Adrenal gland (tissue), 9 donors: ENCODE measurements at regions not wholly inside any gene's neighbourhood (a gene's known extent, or its start where the extent isn't known, plus 50 kb on each side); places are given as distances from the start of the nearest gene placed in this dataset.
"Not testable (repeated sequence)": the region's sequence is repeated elsewhere in the genome, so short reads cannot be mapped to it uniquely, and the experiment has no call there.

Experiments
- DNase-seq, 7 donors: peaks; one replicate each; pipeline ENCODE4 v3.0.0-alpha.2; 2019 to 2020
- H3K27ac ChIP-seq, 5 donors: fragments of 200-600 bp; sonication (generic) in 4 of 5; 1 replicate in 3 of 5; 2 replicates in 2 of 5; pipeline versions ENCODE4 v1.5.1 to v1.8.0; 2016 to 2020; ENCODE audit warnings: mild to moderate bottlenecking in 1 of 5
- H3K27me3 ChIP-seq: fragments of 200-600 bp; 2 replicates; pipeline ENCODE4 v1.8.0; 2021
- H3K36me3 ChIP-seq, 2 donors: fragments of 200-600 bp; replicated peaks in 1 of 2; 1 replicate in 1 of 2; 2 replicates in 1 of 2; pipeline versions ENCODE4 v1.5.1 to v1.8.0; 2018 to 2022
- H3K4me1 ChIP-seq, 2 donors: fragments of 200-600 bp; replicated peaks in 1 of 2; 1 replicate in 1 of 2; 2 replicates in 1 of 2; pipeline versions ENCODE4 v1.5.1 to v1.8.0; 2018 to 2021
- H3K4me3 ChIP-seq, 4 donors: fragments of 200-600 bp; sonication (generic) in 3 of 4; one replicate each; pipeline ENCODE4 v1.5.1; 2016 to 2018
- H3K9me3 ChIP-seq, 3 donors: fragments of 200-600 bp; sonication (generic) in 1 of 3; replicated peaks in 1 of 3; 1 replicate in 2 of 3; 2 replicates in 1 of 3; pipeline versions ENCODE4 v1.5.1 to v1.8.0; 2016 to 2021
- POLR2A ChIP-seq, 2 donors: fragments of 450-650 bp; IDR thresholded peaks; one replicate each; pipeline ENCODE4 v1.6.1; 2017; ENCODE audit warnings: antibody characterized with exemption in 2 of 2, mild to moderate bottlenecking in 2 of 2, moderate library complexity in 1 of 2
- WGBS, 4 donors: extraction: QIAGEN DNeasy Blood & Tissue Kit in 2 of 4; methylation state at CpG; one replicate each; pipeline versions ENCODE4 v1.1.5 to v1.1.7; 2013 to 2017; 5-methylcytosine and 5-hydroxymethylcytosine counted together
- intact Hi-C, 2 donors: fragments of 100-400 bp; cut with DNase I; formaldehyde crosslinking; loops; one replicate each; pipeline versions ENCODE4 v1.14.1 to v1.15.0; 2022 to 2023
- TF ChIP-seq, protein P1 (sequence below), 6 experiments: fragments of 450-650 bp in 4 of 6; fragments of 200-600 bp in 2 of 6; sonication (generic) in 1 of 6; IDR thresholded peaks; 1 replicate in 5 of 6; 2 replicates in 1 of 6; pipeline versions ENCODE4 v1.5.1 to v1.8.0; 2016 to 2021; ENCODE audit warnings: antibody characterized with exemption in 6 of 6, mild to moderate bottlenecking in 2 of 6, moderate library complexity in 1 of 6
- donor health status: healthy with polysubstance abuse.
- donor health status: Bipolar disorder and iron deficiency.
- donor health status: DM: yes; HTN: yes; CAD: no.
- donor health status: DM: no; HTN: no; CAD: no.
- donor health status: DM: no; HTN: no; CAD: no.

- Histone ChIP-seq H3K4me1 (no peaks in the 10 kb centered on the region), H3K27ac (no peak overlapping the region), H3K27me3 (no peaks in the 10 kb centered on the region), H3K4me3 (no peak overlapping the region), H3K36me3 (no peaks in the 10 kb centered on the region), H3K9me3 (no peaks in the 10 kb centered on the region)
- TF ChIP-seq POLR2A (IDR thresholded peaks at IDR 0.05): no peak
- intact Hi-C loops: no loop called here
- no peak for DNase-seq
These were observed 226.8 kb downstream of the AEBP2 start for GRCh38 chr12:19666070-19666469.

- DNase-seq: no peak
- Histone ChIP-seq H3K27ac (no peak overlapping the region), H3K4me3 (no peak overlapping the region), H3K9me3 (no peaks in the 10 kb centered on the region), H3K36me3 (no peaks in the 10 kb centered on the region), H3K4me1 (no peaks in the 10 kb centered on the region), H3K27me3 (no peaks in the 10 kb centered on the region)
- intact Hi-C loops: no loop called here
- 100% methylated on average over 1 of the region's 1 CpG for WGBS, 4 donors
- no peak for TF ChIP-seq POLR2A (IDR thresholded peaks at IDR 0.05)
- TF ChIP-seq, protein P1, sequence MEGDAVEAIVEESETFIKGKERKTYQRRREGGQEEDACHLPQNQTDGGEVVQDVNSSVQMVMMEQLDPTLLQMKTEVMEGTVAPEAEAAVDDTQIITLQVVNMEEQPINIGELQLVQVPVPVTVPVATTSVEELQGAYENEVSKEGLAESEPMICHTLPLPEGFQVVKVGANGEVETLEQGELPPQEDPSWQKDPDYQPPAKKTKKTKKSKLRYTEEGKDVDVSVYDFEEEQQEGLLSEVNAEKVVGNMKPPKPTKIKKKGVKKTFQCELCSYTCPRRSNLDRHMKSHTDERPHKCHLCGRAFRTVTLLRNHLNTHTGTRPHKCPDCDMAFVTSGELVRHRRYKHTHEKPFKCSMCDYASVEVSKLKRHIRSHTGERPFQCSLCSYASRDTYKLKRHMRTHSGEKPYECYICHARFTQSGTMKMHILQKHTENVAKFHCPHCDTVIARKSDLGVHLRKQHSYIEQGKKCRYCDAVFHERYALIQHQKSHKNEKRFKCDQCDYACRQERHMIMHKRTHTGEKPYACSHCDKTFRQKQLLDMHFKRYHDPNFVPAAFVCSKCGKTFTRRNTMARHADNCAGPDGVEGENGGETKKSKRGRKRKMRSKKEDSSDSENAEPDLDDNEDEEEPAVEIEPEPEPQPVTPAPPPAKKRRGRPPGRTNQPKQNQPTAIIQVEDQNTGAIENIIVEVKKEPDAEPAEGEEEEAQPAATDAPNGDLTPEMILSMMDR (IDR thresholded peaks at IDR 0.05): no peak
These were observed 230.5 kb downstream of the AEBP2 start for GRCh38 chr12:19669793-19670192.

DNA sequence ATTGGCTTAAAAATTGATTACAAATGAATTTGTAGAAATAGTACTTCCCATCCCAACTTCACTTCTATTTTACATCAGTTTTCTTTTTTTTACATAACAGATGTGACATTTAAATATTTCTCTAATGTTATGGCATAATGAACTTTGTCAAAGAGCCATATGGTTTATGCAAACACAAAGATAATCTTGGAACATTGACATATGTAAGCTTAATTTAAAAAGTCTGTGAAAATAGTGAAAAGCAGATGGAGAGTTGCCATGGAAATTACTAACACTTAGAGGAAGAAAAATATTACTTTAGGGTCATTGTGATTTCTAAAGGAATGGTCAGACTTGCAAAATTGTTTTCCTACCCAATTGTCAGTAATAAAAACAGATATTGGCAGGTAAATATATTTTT is 232.4 kb downstream of the AEBP2 start:
- Histone ChIP-seq H3K36me3 (no peaks in the 10 kb centered on the region), H3K27me3 (no peaks in the 10 kb centered on the region), H3K4me3 (no peak overlapping the region), H3K4me1 (no peaks in the 10 kb centered on the region), H3K9me3 (no peaks in the 10 kb centered on the region), H3K27ac (no peak overlapping the region)
- intact Hi-C loops: no loop called here
- TF ChIP-seq POLR2A (IDR thresholded peaks at IDR 0.05): no peak
- TF ChIP-seq, protein P1 (IDR thresholded peaks at IDR 0.05): no peak
- DNase-seq: no peak

- H3K27me3 ChIP-seq: no peaks in the 10 kb centered on the region
- H3K9me3 ChIP-seq: no peaks in the 10 kb centered on the region
- 62 to 91% (median 87%) methylated on average over 3 of the region's 3 CpGs for WGBS, 4 donors
- DNase-seq: no peak
- H3K27ac ChIP-seq: no peak overlapping the region
- H3K36me3 ChIP-seq: no peaks in the 10 kb centered on the region
- no peaks in the 10 kb centered on the region for H3K4me1 ChIP-seq
- TF ChIP-seq, protein P1 (IDR thresholded peaks at IDR 0.05): no peak
- TF ChIP-seq POLR2A (IDR thresholded peaks at IDR 0.05): no peak
- intact Hi-C loops: no loop called here
- no peak overlapping the region for H3K4me3 ChIP-seq
These were observed 235.1 kb downstream of the AEBP2 start for GRCh38 chr12:19674437-19674836.

- Histone ChIP-seq H3K27me3 (no peaks in the 10 kb centered on the region), H3K36me3 (no peaks in the 10 kb centered on the region), H3K4me1 (no peaks in the 10 kb centered on the region), H3K4me3 (no peak overlapping the region), H3K27ac (no peak overlapping the region), H3K9me3 (no peaks in the 10 kb centered on the region)
- whole genome bisulfite sequencing, 4 donors: 88 to 96% (median 91%) methylated on average over 2 of the region's 2 CpGs
- TF ChIP-seq, protein P1 (IDR thresholded peaks at IDR 0.05): no peak
- no peak for TF ChIP-seq POLR2A (IDR thresholded peaks at IDR 0.05)
- intact Hi-C loops: no loop called here
- DNase-seq: no peak
These were observed 236.1 kb downstream of the AEBP2 start for GRCh38 chr12:19675361-19675760.

DNA sequence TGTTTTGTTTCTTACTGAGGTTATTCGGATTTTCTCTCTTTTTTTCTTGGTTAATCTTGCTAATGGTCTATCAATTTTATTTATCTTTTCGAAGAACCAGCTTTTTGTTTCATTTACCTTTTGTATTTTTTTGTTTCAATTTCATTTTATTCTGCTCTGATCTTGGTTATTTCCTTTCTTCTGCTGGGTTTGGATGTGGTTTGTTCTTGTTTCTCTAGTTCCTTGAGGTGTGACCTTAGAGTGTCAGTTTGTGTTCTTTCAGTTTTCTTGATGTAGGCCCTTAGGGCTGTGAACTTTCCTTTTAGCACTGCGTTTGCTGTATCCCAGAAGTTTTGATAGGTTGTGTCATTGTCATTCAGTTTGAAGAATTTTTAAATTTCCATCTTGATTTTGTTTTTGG is 239.2 kb downstream of the AEBP2 start:
- H3K27ac ChIP-seq, H3K4me1 ChIP-seq, H3K9me3 ChIP-seq, H3K36me3 ChIP-seq, intact Hi-C loops, H3K4me3 ChIP-seq, DNase-seq, H3K27me3 ChIP-seq: not testable (repeated sequence)
- 77 to 87% (median 83%) methylated on average over 3 of the region's 3 CpGs for WGBS, 4 donors
